Islet of Langerhans (tissue), 1 donor: ENCODE measurements at regions not wholly inside any gene's neighbourhood (a gene's known extent, or its start where the extent isn't known, plus 50 kb on each side); places are given as distances from the start of the nearest gene placed in this dataset.
A peak's percentile ranks its signal among the peaks of the same experiment; 100 is the strongest.

Source experiments
- FAIRE-seq: peaks from one replicate; lab custom pipeline; 2011; peaks lifted over from hg19 to GRCh38; lab: Jason Lieb, UNC

GRCh38 chr3:16658004-16658924 lies 53.0 kb upstream of the DAZL start:
- no peak for FAIRE-seq

DNA sequence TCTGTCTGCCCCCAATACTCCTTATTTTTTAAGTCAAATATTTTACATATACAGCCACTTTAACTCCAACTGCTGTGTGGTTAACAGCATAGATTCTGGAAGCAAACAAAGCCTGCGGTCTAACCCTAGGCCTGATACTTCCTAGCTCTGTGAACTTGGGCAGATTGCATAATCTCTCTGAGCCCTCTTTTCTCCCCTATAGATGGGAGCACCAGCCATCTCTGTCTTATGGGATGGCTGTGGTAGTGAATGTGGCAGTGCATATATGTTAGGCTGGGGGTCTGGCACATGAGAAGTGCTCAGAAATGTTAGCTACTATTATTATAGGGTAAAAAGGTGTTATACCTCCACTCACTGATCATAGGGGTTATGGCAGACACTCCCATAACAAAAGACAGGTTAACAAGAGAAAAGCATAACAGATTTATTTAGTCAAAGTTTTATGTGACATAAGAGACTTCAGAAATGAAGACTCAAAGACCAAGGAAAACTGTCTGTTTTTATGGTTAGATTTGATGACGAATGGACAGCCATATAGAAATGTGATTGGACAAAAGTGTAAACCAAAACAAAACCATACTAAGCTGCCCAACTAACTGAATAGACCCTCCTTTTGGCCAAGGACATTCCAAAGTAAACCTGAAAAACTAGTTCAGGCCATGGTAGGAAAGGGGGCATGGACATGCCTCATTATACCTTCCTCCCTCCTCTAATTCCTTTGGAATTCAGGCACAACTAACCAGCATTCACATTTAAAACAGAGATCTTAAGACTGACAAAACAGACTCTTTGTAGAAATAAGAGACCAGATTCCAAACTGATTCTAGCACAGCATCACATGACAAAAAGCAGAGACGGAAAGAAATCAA lies 53.9 kb upstream of the DAZL start:
- FAIRE-seq = no peak

- no peak for FAIRE-seq
These were observed 58.9 kb upstream of the DAZL start for GRCh38 chr3:16663854-16664712.

DNA sequence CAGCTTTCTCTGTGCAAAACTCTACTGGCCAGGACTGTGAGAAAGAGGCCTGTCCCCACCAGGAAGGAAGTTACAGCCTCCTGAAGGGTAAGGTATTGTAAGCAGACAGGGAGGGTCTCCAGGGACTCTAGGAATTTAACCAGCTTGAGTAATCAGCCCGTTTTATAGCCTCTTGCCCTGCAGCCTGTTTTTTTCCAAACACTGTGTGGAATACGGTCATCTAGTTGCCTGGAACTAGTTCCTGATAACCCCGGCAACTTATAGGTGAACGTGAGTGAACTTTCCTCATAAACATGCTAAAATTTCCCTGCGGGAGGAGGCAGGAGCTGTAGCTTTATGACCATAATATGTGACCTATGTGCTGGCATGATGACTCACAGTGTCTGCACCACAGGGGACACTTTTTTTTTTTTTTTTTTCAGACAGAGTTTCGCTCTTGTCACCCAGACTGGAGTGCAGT lies 60.1 kb upstream of the DAZL start:
- FAIRE-seq = no peak

DNA sequence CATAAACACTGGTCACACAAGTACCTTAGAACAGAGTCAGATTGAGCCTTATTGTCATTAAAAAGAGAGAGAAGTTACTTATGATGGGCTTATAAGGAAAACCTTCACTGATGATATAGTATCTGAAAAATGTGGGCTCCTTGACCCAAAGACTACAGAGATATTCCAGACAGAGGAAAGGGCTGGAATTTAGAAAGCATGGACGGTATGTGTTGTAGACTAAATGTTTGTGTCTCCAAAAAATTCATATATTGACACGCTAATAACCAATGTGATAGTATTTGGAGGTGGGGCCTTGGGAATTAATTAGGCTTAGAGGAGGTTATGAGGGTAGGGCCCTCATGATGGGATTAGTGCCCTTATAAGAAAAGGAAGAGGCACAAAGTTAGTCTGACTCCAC lies 61.0 kb upstream of the DAZL start:
- FAIRE-seq = no peak

- FAIRE-seq = no peak
These were observed 62.4 kb upstream of the DAZL start for GRCh38 chr3:16667633-16668032.

GRCh38 chr3:16668776-16669545 lies 63.7 kb upstream of the DAZL start:
- no peak for FAIRE-seq

DNA sequence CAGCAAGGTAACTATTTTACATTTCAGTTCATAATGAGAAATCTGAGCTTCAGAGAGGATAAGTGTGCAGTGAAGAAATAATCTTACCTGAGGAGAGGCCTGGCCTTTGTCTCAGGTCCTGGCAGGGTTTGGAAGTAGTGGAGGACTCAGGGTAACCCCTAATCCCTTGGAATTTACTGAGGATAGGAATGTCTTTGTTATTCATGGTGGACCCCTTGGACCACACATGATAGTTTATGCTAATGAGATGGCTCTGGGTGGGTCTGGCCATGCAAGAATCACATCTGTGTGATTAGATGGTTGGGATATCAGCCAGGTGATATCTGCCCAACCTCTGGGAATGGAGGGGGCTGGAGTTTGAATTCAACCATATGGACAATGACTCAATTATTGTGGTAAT lies 65.0 kb upstream of the DAZL start:
- no peak for FAIRE-seq

DNA sequence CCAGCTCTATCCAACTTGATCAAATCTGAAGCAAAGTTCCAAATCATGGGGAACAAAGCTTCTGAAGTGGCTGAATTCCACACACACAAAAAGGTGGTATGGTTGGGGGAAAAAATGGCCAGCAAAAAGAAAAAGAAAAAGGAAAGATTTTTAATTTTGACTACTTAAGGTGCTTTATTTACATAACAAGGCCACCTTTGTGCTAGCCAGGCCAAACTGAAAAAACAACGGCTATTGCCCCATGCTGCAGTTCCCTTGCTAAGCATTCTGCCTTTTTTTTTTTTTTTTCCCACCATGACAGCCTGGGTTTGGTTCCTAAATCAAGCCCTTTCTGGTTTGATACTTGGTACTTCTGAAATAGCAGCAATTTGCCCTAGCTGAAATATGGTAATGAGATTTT lies 66.5 kb upstream of the DAZL start:
- no peak for FAIRE-seq

DNA sequence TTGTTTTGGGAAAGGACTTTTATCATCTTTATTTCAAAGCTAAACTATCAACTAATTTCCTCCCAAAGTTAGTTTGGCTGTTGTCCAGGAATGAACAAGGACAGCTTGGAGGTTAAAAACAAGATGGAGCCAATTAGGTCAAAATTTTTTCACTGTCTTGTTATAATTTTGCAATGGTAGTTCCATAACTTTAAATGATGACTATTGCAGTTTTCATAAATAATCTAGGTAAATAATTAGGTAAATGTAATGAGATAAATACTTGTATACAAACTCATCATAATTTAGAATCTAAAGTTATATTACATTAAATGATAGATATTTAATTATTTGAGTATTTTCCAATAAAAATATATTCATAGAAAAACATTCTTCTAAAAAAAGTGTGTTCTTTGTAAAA lies 68.3 kb upstream of the DAZL start:
- FAIRE-seq = no peak

GRCh38 chr3:16675805-16676204 lies 70.6 kb upstream of the DAZL start:
- FAIRE-seq = peak; percentile 36

DNA sequence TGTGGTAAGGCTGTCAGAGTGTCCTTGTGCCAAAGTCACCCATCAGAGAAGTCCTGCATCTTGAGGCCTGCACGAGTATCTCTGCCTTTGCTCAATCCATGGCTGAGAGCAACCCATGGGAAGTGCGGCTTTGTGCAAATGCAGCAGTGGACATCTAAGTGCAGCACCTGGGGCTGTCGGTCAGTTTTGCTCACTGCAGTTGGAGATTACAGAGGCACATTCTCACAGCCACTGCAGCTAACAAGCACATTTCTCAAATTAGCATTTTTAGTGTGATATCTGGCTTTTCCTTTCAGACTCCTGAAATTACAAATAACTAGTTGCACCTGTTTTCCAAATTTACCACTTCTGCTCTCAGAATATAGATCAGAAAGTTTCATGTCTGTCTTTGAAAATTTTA lies 81.5 kb upstream of the DAZL start:
- no peak for FAIRE-seq

GRCh38 chr3:16687221-16687620 lies 82.0 kb upstream of the DAZL start:
- no peak for FAIRE-seq

DNA sequence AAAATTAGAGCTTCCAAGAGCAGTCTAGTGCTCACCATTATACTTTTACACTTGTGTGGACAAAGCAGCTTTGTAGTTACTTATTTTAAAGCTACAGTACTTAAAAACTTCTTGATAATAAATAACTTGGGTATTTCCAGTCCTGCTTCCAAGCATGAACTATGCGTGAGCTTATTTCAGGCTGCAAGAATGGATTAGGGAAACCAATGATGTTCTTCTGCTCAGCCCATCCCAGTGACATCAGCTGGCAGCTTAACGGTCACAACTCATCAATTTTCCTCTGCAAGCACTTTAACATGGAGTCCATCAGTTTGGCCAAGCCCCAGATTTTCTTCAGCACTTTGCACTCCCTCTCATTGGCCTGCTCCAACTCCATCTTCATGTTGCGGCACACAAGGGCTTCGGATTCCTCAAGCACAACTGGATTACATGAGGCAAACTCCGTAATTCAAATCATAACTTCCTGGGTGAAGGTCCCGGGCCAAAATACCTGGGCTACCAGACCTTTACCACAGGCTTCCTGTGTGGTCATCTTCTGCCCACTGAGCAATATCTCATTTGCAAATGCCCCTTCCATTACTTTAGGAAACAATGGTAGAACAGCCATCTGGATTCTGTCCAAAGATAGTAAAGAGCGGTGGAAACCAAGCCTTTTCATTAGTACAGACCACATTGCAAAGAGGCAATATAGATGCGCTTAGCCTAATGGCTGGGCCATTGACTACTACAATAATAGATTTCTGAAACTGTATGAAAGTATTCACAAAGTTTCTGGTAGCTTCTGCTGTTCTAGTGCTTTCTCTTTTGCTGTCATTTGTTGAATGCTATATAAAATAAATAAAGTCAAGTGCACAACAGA lies 87.5 kb upstream of the DAZL start:
- no peak for FAIRE-seq

GRCh38 chr3:16693820-16694219 lies 88.6 kb upstream of the DAZL start:
- FAIRE-seq = no peak

- FAIRE-seq = no peak
These were observed 90.5 kb upstream of the DAZL start for GRCh38 chr3:16695710-16696109.

GRCh38 chr3:16697443-16698147 lies 92.4 kb upstream of the DAZL start:
- FAIRE-seq = no peak

DNA sequence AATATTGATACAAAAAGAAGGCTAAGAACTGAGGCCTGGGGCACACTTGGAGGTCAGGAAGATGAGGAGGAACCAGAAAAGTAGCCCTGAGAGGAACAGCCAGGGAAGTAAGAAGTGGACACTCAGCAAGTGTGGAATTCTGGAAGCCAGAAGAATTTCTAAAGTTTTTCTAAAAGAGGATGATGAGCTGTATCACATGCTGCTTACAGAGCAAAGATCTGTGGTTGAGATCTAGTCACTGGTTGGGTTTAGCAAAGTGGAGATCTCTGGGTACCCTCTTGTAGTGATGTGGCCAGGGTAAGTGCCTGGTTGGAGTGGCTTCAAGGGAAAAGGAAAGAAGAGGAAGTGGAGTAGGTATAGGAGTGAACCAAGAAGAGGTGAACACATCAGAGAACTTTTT lies 95.4 kb upstream of the DAZL start:
- no peak for FAIRE-seq

- FAIRE-seq = no peak
These were observed 99.7 kb upstream of the DAZL start for GRCh38 chr3:16704941-16705340.

DNA sequence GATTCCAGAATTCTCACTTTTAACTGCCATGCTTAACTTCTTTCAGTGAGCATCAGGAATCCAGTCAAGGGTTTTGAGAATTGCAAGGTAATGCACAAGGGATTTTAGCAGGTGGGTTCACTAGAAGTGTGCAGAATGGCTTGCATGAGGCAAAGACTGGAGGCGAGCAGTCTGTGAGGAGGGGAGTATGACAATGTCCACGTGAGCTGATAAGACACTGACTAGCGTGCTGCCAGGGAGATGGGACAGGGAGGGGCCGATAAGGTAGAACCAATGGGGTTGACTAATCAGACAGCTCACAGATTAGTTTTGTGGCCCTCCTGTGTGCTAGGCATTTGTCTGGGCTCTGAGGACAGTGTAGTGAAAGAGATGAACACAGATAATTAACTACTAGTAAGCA lies 102.0 kb upstream of the DAZL start:
- no peak for FAIRE-seq
